Mononuclear cell (primary cell): ENCODE measurements at regions not wholly inside any gene's neighbourhood (a gene's known extent, or its start where the extent isn't known, plus 50 kb on each side); places are given as distances from the start of the nearest gene placed in this dataset.
"Not testable (repeated sequence)": the region's sequence is repeated elsewhere in the genome, so short reads cannot be mapped to it uniquely, and the experiment has no call there.

ENCODE experiments used
- H3K27me3 ChIP-seq: 2 replicates; pipeline ENCODE4 v1.6.0; 2011; ENCODE audit warnings: low read length, control low read depth; ENCODE audit not compliant: insufficient read depth
- H3K4me1 ChIP-seq: 2 replicates; pipeline ENCODE4 v1.5.1; 2011; ENCODE audit warnings: mild to moderate bottlenecking, low read length, control low read depth; ENCODE audit not compliant: insufficient read depth
- H3K4me3 ChIP-seq: 2 replicates; pipeline ENCODE4 v1.5.1; 2011; ENCODE audit warnings: mild to moderate bottlenecking, low read length, moderate library complexity
- H3K9me3 ChIP-seq: 2 replicates; pipeline ENCODE4 v1.5.1; 2011; ENCODE audit warnings: low read depth, mild to moderate bottlenecking, control low read depth, low read length

- H3K27me3 ChIP-seq, result no peaks in the 10 kb centered on the region
- H3K9me3 ChIP-seq, result no peaks in the 10 kb centered on the region
- H3K4me1 ChIP-seq, result no peaks in the 10 kb centered on the region
- H3K4me3 ChIP-seq, result no peak overlapping the region
Observed at GRCh38 chr10:20521186-20521585, 375.9 kb downstream of the NEBL start.

GRCh38 chr10:20515654-20516053 lies 381.5 kb downstream of the NEBL start:
- no peaks in the 10 kb centered on the region for H3K27me3 ChIP-seq
- no peaks in the 10 kb centered on the region for H3K9me3 ChIP-seq
- H3K4me3 ChIP-seq, result no peak overlapping the region
- no peaks in the 10 kb centered on the region for H3K4me1 ChIP-seq

- H3K27me3 ChIP-seq, result no peaks in the 10 kb centered on the region
- no peaks in the 10 kb centered on the region for H3K9me3 ChIP-seq
- no peaks in the 10 kb centered on the region for H3K4me1 ChIP-seq
- H3K4me3 ChIP-seq, result no peak overlapping the region
Observed at GRCh38 chr10:20512631-20513030, 384.5 kb downstream of the NEBL start.

- Histone ChIP-seq H3K4me3 (no peak overlapping the region), H3K4me1 (no peaks in the 10 kb centered on the region), H3K9me3 (no peaks in the 10 kb centered on the region), H3K27me3 (no peaks in the 10 kb centered on the region)
Observed at GRCh38 chr10:20508921-20509320, 388.2 kb downstream of the NEBL start.

- H3K9me3 ChIP-seq, result no peaks in the 10 kb centered on the region
- H3K4me1 ChIP-seq, result no peaks in the 10 kb centered on the region
- H3K4me3 ChIP-seq, result no peak overlapping the region
- no peaks in the 10 kb centered on the region for H3K27me3 ChIP-seq
Observed at GRCh38 chr10:20502903-20503585, 394.1 kb downstream of the NEBL start.

GRCh38 chr10:20494474-20494873 lies 402.6 kb downstream of the NEBL start:
- no peak overlapping the region for H3K4me3 ChIP-seq
- H3K9me3 ChIP-seq, result no peaks in the 10 kb centered on the region
- H3K4me1 ChIP-seq, result no peaks in the 10 kb centered on the region
- H3K27me3 ChIP-seq, result no peaks in the 10 kb centered on the region

- no peak overlapping the region for H3K4me3 ChIP-seq
- H3K4me1 ChIP-seq, result no peaks in the 10 kb centered on the region
- H3K9me3 ChIP-seq, result no peaks in the 10 kb centered on the region
- no peaks in the 10 kb centered on the region for H3K27me3 ChIP-seq
Observed at GRCh38 chr10:20492447-20492846, 404.7 kb downstream of the NEBL start.

- Histone ChIP-seq H3K4me3 (no peak overlapping the region), H3K27me3 (no peaks in the 10 kb centered on the region), H3K4me1 (no peaks in the 10 kb centered on the region), H3K9me3 (no peaks in the 10 kb centered on the region)
Observed at GRCh38 chr10:20489961-20490360, 407.1 kb downstream of the NEBL start.

- H3K4me1 ChIP-seq, result no peaks in the 10 kb centered on the region
- no peaks in the 10 kb centered on the region for H3K9me3 ChIP-seq
- H3K27me3 ChIP-seq, result no peaks in the 10 kb centered on the region
- no peak overlapping the region for H3K4me3 ChIP-seq
Observed at GRCh38 chr10:20486791-20487190, 410.3 kb downstream of the NEBL start.

GRCh38 chr10:20485554-20485953 lies 411.6 kb downstream of the NEBL start:
- H3K27me3 ChIP-seq, result no peaks in the 10 kb centered on the region
- no peak overlapping the region for H3K4me3 ChIP-seq
- no peaks in the 10 kb centered on the region for H3K4me1 ChIP-seq
- H3K9me3 ChIP-seq, result no peaks in the 10 kb centered on the region

GRCh38 chr10:20481054-20481453 lies 416.1 kb downstream of the NEBL start:
- Histone ChIP-seq H3K4me3 (no peak overlapping the region), H3K9me3 (no peaks in the 10 kb centered on the region), H3K27me3 (no peaks in the 10 kb centered on the region), H3K4me1 (no peaks in the 10 kb centered on the region)

- not testable (repeated sequence) for H3K4me1 ChIP-seq, H3K4me3 ChIP-seq, H3K27me3 ChIP-seq, H3K9me3 ChIP-seq
Observed at GRCh38 chr10:20480575-20480974, 416.5 kb downstream of the NEBL start.

GRCh38 chr10:20474064-20474463 lies 423.0 kb downstream of the NEBL start:
- H3K4me1 ChIP-seq, result no peaks in the 10 kb centered on the region

GRCh38 chr10:20473023-20473760 lies 423.9 kb downstream of the NEBL start:
- H3K4me1 ChIP-seq, result no peaks in the 10 kb centered on the region
- no peaks in the 10 kb centered on the region for H3K27me3 ChIP-seq
- no peaks in the 10 kb centered on the region for H3K9me3 ChIP-seq
- no peak overlapping the region for H3K4me3 ChIP-seq

More at GRCh38 chr10:20474064-20474463, 423.0 kb downstream of the NEBL start:
- Histone ChIP-seq H3K4me3 (no peak overlapping the region), H3K9me3 (no peaks in the 10 kb centered on the region), H3K27me3 (no peaks in the 10 kb centered on the region)

GRCh38 chr10:20466731-20467130 lies 430.4 kb downstream of the NEBL start:
- Histone ChIP-seq H3K4me3 (no peak overlapping the region), H3K27me3 (no peaks in the 10 kb centered on the region), H3K9me3 (no peaks in the 10 kb centered on the region), H3K4me1 (no peaks in the 10 kb centered on the region)

GRCh38 chr10:20457649-20458048 lies 439.5 kb downstream of the NEBL start:
- Histone ChIP-seq H3K4me3 (no peak overlapping the region), H3K4me1 (no peaks in the 10 kb centered on the region), H3K27me3 (no peaks in the 10 kb centered on the region), H3K9me3 (no peaks in the 10 kb centered on the region)
